ENCODE measurements at regions not wholly inside any gene's neighbourhood (a gene's known extent, or its start where the extent isn't known, plus 50 kb on each side); places are given as distances from the start of the nearest gene placed in this dataset.
"Not testable (repeated sequence)": the region's sequence is repeated elsewhere in the genome, so short reads cannot be mapped to it uniquely, and the experiment has no call there.

DNA sequence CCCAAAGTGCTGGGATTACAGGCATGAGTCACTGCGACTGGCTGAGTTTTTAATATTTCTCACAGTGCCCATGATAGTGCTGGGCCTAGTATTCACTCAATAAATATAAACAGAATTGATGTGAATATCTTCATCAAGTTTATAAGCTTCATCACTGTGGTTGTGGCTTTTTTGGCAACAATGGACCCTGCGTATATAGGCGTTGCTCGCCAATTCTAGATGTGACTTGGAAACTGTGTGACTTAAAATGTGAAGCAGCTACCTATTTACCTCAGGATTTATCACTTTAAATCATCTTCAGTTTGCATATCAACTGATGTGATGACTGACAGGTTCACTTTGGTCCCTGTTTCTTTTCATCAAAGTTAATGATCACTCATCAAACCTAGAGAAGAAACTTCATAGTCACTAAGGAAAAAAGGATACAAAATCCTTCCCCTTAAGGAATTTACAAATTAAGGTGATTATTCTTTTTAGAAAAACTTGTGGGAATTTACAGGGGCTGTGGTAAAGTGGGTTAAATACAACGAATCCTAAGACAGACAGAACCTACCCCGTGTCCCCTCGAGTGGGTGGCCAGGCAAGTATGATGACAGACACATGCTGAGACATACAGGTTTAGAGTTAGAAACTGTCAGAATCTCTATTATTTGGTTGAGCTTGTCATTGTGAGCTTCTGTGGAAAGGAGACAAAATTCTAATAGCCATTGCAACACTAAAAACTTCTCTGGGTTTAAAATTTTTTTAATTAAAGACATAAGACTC, 101.3 kb downstream of the AKAP11 start:
- H3K4me3 ChIP-seq (ENCODE audit: low read depth, low read length): no peak overlapping the region
- H3K27ac ChIP-seq (ENCODE audit: low read depth, low read length): no peak overlapping the region
- H3K9me3 ChIP-seq (ENCODE audit: control insufficient read depth, insufficient read depth, low read depth, low read length): no peaks in the 10 kb centered on the region
- no peaks in the 10 kb centered on the region for H3K36me3 ChIP-seq (ENCODE audit: control insufficient read depth, insufficient read depth, low read length)
- no peaks in the 10 kb centered on the region for H3K4me1 ChIP-seq (ENCODE audit: control insufficient read depth, insufficient read depth, low read length)
- H3K9ac ChIP-seq (ENCODE audit: low read length): no peak overlapping the region
- no peaks in the 10 kb centered on the region for H3K27me3 ChIP-seq (ENCODE audit: control insufficient read depth, insufficient read depth, low read length)

DNA sequence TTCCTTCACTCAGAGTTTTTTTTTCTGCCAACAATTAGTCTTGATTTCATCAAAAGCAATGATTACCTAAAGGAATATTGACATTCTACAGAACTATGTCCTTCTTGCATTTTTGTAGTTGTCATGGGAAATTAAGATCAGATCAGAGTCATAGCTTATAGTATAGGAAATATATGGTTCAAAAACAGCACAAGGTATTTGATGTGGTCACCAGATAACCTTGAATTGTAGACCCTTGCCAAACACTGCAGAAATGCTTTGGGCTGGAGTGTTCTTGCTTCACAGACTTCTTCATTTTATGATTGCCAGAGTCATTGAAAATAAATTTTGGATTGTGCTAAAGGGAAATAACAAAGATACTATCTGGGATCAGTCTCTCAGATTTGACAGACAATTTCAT, 103.7 kb downstream of the AKAP11 start:
- Histone ChIP-seq H3K36me3 (ENCODE audit: control insufficient read depth, insufficient read depth, low read length) (no peaks in the 10 kb centered on the region), H3K4me1 (ENCODE audit: control insufficient read depth, insufficient read depth, low read length) (no peaks in the 10 kb centered on the region), H3K9ac (ENCODE audit: low read length) (no peak overlapping the region), H3K27me3 (ENCODE audit: control insufficient read depth, insufficient read depth, low read length) (no peaks in the 10 kb centered on the region), H3K27ac (ENCODE audit: low read depth, low read length) (no peak overlapping the region), H3K9me3 (ENCODE audit: control insufficient read depth, insufficient read depth, low read depth, low read length) (no peaks in the 10 kb centered on the region), H3K4me3 (ENCODE audit: low read depth, low read length) (no peak overlapping the region)

GRCh38 chr13:42377640-42378382, 105.9 kb downstream of the AKAP11 start:
- no peak overlapping the region for H3K4me3 ChIP-seq (ENCODE audit: low read depth, low read length)
- H3K9me3 ChIP-seq (ENCODE audit: control insufficient read depth, insufficient read depth, low read depth, low read length): no peaks in the 10 kb centered on the region; the same call in 1 of the 2 replicates
- H3K27me3 ChIP-seq (ENCODE audit: control insufficient read depth, insufficient read depth, low read length): no peaks in the 10 kb centered on the region
- H3K36me3 ChIP-seq (ENCODE audit: control insufficient read depth, insufficient read depth, low read length): no peaks in the 10 kb centered on the region
- no peaks in the 10 kb centered on the region for H3K4me1 ChIP-seq (ENCODE audit: control insufficient read depth, insufficient read depth, low read length)
- H3K9ac ChIP-seq (ENCODE audit: low read length): no peak overlapping the region
- no peak overlapping the region for H3K27ac ChIP-seq (ENCODE audit: low read depth, low read length)

DNA sequence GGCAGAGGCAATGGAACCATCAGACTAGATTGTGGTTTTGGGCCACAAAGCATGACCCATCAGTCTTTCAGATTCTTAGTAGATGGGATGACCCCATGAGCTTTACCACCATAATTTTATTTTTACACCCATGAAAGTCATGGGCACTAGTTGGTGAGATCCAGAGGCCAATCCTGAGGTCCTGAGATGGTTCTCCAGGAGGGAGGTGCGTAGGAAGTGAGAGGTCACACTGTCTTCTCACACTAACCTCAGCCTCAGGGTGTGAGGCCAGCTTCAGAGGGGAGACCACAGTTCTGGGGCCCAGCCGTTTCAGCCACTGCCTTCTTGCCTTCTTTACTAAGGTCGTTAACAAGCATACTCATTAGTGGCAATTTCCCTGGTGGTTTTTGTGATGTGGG, 106.4 kb downstream of the AKAP11 start:
- Histone ChIP-seq H3K4me3 (ENCODE audit: low read depth, low read length) (no peak overlapping the region), H3K9me3 (ENCODE audit: control insufficient read depth, insufficient read depth, low read depth, low read length) (no peaks in the 10 kb centered on the region; the same call in 1 of the 2 replicates), H3K9ac (ENCODE audit: low read length) (no peak overlapping the region), H3K36me3 (ENCODE audit: control insufficient read depth, insufficient read depth, low read length) (no peaks in the 10 kb centered on the region), H3K27ac (ENCODE audit: low read depth, low read length) (no peak overlapping the region), H3K4me1 (ENCODE audit: control insufficient read depth, insufficient read depth, low read length) (no peaks in the 10 kb centered on the region), H3K27me3 (ENCODE audit: control insufficient read depth, insufficient read depth, low read length) (no peaks in the 10 kb centered on the region)

DNA sequence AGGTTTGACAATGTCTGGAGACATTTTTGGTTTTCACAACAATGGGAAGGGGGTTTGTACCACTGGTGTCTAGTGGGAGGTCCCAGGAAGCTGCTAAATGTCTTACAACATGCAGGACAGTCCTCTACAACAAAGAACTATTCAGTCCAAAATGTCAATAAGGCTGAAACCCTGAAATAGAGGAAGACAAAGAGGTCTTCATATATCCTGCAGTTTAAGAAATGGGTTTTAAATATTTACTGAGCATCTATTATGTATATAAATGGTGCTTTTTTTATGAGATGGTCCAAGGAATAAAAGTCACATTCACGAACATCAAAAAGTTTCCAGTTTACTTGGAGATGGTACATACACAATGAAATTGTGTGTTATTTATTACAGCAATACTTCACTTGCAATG, 107.3 kb downstream of the AKAP11 start:
- H3K9me3 ChIP-seq (ENCODE audit: control insufficient read depth, insufficient read depth, low read depth, low read length): peaks cover 1% of the 10 kb centered on the region; the same call in 1 of the 2 replicates
- no peak overlapping the region for H3K27ac ChIP-seq (ENCODE audit: low read depth, low read length)
- no peak overlapping the region for H3K9ac ChIP-seq (ENCODE audit: low read length)
- H3K27me3 ChIP-seq (ENCODE audit: control insufficient read depth, insufficient read depth, low read length): no peaks in the 10 kb centered on the region
- H3K4me3 ChIP-seq (ENCODE audit: low read depth, low read length): no peak overlapping the region
- no peaks in the 10 kb centered on the region for H3K36me3 ChIP-seq (ENCODE audit: control insufficient read depth, insufficient read depth, low read length)
- H3K4me1 ChIP-seq (ENCODE audit: control insufficient read depth, insufficient read depth, low read length): no peaks in the 10 kb centered on the region

DNA sequence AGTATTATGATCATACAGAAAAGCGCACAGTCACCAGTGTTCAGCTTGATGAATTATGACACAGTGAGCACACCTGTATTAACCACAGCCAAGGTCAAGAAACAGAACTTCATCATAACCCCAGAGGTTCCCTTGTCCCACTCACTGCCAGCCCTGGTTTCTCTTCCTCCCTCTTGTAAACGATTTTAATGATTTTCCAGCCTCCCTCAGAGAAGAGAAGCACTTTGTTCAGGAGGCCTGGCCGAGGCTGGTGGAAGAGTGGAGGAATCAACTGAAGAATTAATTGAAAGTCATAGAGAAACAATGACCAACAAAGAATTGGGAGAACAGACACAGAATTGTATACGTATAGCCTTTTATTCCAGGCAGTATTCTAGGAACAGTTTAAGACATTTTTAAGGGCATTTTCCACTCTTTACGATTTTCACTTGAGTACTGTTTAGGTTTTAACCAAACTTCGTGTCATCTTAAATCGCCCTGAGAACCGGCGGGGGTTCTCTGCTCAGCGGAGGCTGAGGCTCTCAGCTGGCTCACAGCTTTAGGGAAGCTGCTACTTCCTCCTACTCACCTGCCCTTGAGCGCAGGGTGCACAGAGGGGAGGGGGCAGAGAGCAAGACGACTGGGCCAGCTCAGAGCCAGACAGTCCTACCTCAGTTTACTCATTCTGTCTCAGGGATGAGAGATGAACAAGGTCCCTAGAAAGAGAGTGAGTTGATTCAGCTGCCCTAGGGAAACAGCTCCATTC, 108.6 kb downstream of the AKAP11 start:
- no peak overlapping the region for H3K9ac ChIP-seq (ENCODE audit: low read length)
- no peak overlapping the region for H3K4me3 ChIP-seq (ENCODE audit: low read depth, low read length)

GRCh38 chr13:42381165-42381425, 109.1 kb downstream of the AKAP11 start:
- Histone ChIP-seq H3K27me3 (ENCODE audit: control insufficient read depth, insufficient read depth, low read length) (no peaks in the 10 kb centered on the region), H3K9me3 (ENCODE audit: control insufficient read depth, insufficient read depth, low read depth, low read length) (peaks cover 3% of the 10 kb centered on the region; the same call in 1 of the 2 replicates), H3K9ac (ENCODE audit: low read length) (no peak overlapping the region), H3K4me3 (ENCODE audit: low read depth, low read length) (no peak overlapping the region), H3K27ac (ENCODE audit: low read depth, low read length) (no peak overlapping the region), H3K4me1 (ENCODE audit: control insufficient read depth, insufficient read depth, low read length) (no peaks in the 10 kb centered on the region), H3K36me3 (ENCODE audit: control insufficient read depth, insufficient read depth, low read length) (no peaks in the 10 kb centered on the region)

More for the DNA sequence above, 108.6 kb downstream of the AKAP11 start:
- Histone ChIP-seq H3K27ac (ENCODE audit: low read depth, low read length) (no peak overlapping the region), H3K27me3 (ENCODE audit: control insufficient read depth, insufficient read depth, low read length) (no peaks in the 10 kb centered on the region), H3K9me3 (ENCODE audit: control insufficient read depth, insufficient read depth, low read depth, low read length) (peaks cover 3% of the 10 kb centered on the region; the same call in 1 of the 2 replicates), H3K4me1 (ENCODE audit: control insufficient read depth, insufficient read depth, low read length) (no peaks in the 10 kb centered on the region), H3K36me3 (ENCODE audit: control insufficient read depth, insufficient read depth, low read length) (no peaks in the 10 kb centered on the region)

DNA sequence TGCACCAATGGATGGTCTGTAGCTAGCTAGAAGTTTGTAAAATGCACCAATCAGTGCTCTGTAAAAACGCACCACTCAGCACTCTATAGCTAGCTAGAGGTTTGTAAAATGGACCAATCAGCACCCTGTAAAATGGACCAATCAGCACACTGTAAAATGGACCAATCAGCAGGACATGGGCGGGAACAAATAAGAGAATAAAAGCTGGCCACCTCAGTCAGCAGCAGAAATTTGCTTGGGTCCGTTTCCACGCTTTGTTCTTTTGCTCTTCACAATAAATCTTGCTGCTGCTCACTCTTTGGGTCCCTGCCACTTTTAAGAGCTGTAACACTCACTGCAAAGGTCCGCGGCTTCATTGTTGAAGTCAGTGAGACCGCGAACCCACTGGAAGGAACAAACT, 109.5 kb downstream of the AKAP11 start:
- not testable (repeated sequence) for H3K4me3 ChIP-seq (ENCODE audit: low read depth, low read length); H3K9ac ChIP-seq (ENCODE audit: low read length); H3K27me3 ChIP-seq (ENCODE audit: control insufficient read depth, insufficient read depth, low read length); H3K27ac ChIP-seq (ENCODE audit: low read depth, low read length); H3K9me3 ChIP-seq (ENCODE audit: control insufficient read depth, insufficient read depth, low read depth, low read length); H3K4me1 ChIP-seq (ENCODE audit: control insufficient read depth, insufficient read depth, low read length); H3K36me3 ChIP-seq (ENCODE audit: control insufficient read depth, insufficient read depth, low read length)

GRCh38 chr13:42383025-42383424, 111.1 kb downstream of the AKAP11 start:
- Histone ChIP-seq H3K9me3 (ENCODE audit: control insufficient read depth, insufficient read depth, low read depth, low read length) (peaks cover 3% of the 10 kb centered on the region; the same call in 1 of the 2 replicates), H3K4me1 (ENCODE audit: control insufficient read depth, insufficient read depth, low read length) (no peaks in the 10 kb centered on the region), H3K36me3 (ENCODE audit: control insufficient read depth, insufficient read depth, low read length) (no peaks in the 10 kb centered on the region), H3K27me3 (ENCODE audit: control insufficient read depth, insufficient read depth, low read length) (no peaks in the 10 kb centered on the region), H3K4me3 (ENCODE audit: low read depth, low read length) (no peak overlapping the region), H3K27ac (ENCODE audit: low read depth, low read length) (no peak overlapping the region), H3K9ac (ENCODE audit: low read length) (no peak overlapping the region)

GRCh38 chr13:42384265-42384664, 112.3 kb downstream of the AKAP11 start:
- Histone ChIP-seq H3K27ac (ENCODE audit: low read depth, low read length) (no peak overlapping the region), H3K4me1 (ENCODE audit: control insufficient read depth, insufficient read depth, low read length) (no peaks in the 10 kb centered on the region), H3K27me3 (ENCODE audit: control insufficient read depth, insufficient read depth, low read length) (no peaks in the 10 kb centered on the region), H3K36me3 (ENCODE audit: control insufficient read depth, insufficient read depth, low read length) (no peaks in the 10 kb centered on the region), H3K9me3 (ENCODE audit: control insufficient read depth, insufficient read depth, low read depth, low read length) (peaks cover 3% of the 10 kb centered on the region; the same call in 1 of the 2 replicates), H3K9ac (ENCODE audit: low read length) (no peak overlapping the region), H3K4me3 (ENCODE audit: low read depth, low read length) (no peak overlapping the region)

GRCh38 chr13:42388326-42388725, 116.4 kb downstream of the AKAP11 start:
- Histone ChIP-seq H3K9ac (ENCODE audit: low read length) (no peak overlapping the region), H3K4me3 (ENCODE audit: low read depth, low read length) (no peak overlapping the region), H3K27me3 (ENCODE audit: control insufficient read depth, insufficient read depth, low read length) (no peaks in the 10 kb centered on the region), H3K9me3 (ENCODE audit: control insufficient read depth, insufficient read depth, low read depth, low read length) (0 out of 2 replicates have a peak, but pooled peaks cover 3% of the 10 kb centered on the region), H3K4me1 (ENCODE audit: control insufficient read depth, insufficient read depth, low read length) (no peaks in the 10 kb centered on the region), H3K27ac (ENCODE audit: low read depth, low read length) (no peak overlapping the region), H3K36me3 (ENCODE audit: control insufficient read depth, insufficient read depth, low read length) (no peaks in the 10 kb centered on the region)
